ENCODE measurements at regions not wholly inside any gene's neighbourhood (a gene's known extent, or its start where the extent isn't known, plus 50 kb on each side); places are given as distances from the start of the nearest gene placed in this dataset.

DNA sequence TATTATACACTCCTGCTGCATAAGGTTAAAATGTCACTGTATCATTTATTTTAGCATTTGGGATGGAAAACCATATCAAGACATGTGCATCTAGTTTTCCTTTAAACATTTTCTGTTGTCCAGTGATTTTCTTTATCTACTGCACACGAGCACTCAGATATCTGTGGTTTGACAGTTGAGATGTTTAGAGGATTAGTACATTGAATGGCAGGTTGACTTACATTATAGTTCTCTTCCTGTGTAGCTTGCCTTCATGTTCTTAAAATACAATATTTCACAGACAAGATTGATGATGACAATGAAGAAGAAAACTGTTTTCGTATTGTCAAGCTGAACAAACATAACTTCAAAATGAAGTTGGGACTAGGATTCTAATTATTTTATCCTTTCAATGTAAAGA lies 2378.4 kb upstream of the WWC1 start:
- no peak overlapping the region for H3K27ac ChIP-seq (ENCODE audit: low read depth, low read length)
- no peaks in the 10 kb centered on the region for H3K4me1 ChIP-seq (ENCODE audit: control insufficient read depth, insufficient read depth, low read length)
- H3K36me3 ChIP-seq (ENCODE audit: control insufficient read depth, insufficient read depth, low read length): no peaks in the 10 kb centered on the region
- no peak overlapping the region for H3K9ac ChIP-seq (ENCODE audit: low read length)
- H3K27me3 ChIP-seq (ENCODE audit: control insufficient read depth, insufficient read depth, low read length): no peaks in the 10 kb centered on the region
- H3K4me3 ChIP-seq (ENCODE audit: low read depth, low read length): no peak overlapping the region
- peaks cover 13% of the 10 kb centered on the region for H3K9me3 ChIP-seq (ENCODE audit: control insufficient read depth, insufficient read depth, low read depth, low read length)

DNA sequence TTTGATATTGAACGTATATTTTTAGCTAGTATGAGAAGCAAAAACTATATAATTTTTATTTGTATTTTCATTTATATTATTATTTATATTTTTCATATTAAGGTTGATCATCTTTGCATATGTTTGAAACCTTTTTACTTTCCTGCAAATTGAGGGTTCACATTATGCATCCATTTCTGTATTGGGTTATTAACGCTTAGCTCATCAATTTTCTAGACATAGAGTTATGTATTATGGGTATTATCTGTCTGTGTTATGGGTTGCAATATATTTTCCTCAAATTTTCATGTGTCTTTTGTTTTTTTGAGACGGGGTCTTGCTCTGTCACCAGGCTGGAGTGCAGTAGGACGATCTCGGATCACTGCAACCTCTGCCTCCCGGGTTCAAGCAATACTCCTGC lies 2377.0 kb upstream of the WWC1 start:
- H3K9ac ChIP-seq (ENCODE audit: low read length): no peak overlapping the region
- H3K4me1 ChIP-seq (ENCODE audit: control insufficient read depth, insufficient read depth, low read length): no peaks in the 10 kb centered on the region
- peaks cover 11% of the 10 kb centered on the region; the same call in 1 of the 2 replicates for H3K9me3 ChIP-seq (ENCODE audit: control insufficient read depth, insufficient read depth, low read depth, low read length)
- H3K27ac ChIP-seq (ENCODE audit: low read depth, low read length): no peak overlapping the region
- H3K27me3 ChIP-seq (ENCODE audit: control insufficient read depth, insufficient read depth, low read length): no peaks in the 10 kb centered on the region
- H3K36me3 ChIP-seq (ENCODE audit: control insufficient read depth, insufficient read depth, low read length): no peaks in the 10 kb centered on the region
- no peak overlapping the region for H3K4me3 ChIP-seq (ENCODE audit: low read depth, low read length)

- Histone ChIP-seq H3K27me3 (ENCODE audit: control insufficient read depth, insufficient read depth, low read length) (no peaks in the 10 kb centered on the region), H3K4me1 (ENCODE audit: control insufficient read depth, insufficient read depth, low read length) (no peaks in the 10 kb centered on the region), H3K4me3 (ENCODE audit: low read depth, low read length) (no peak overlapping the region), H3K9ac (ENCODE audit: low read length) (no peak overlapping the region), H3K36me3 (ENCODE audit: control insufficient read depth, insufficient read depth, low read length) (no peaks in the 10 kb centered on the region), H3K9me3 (ENCODE audit: control insufficient read depth, insufficient read depth, low read depth, low read length) (0 out of 2 replicates have a peak, but pooled peaks cover 5% of the 10 kb centered on the region), H3K27ac (ENCODE audit: low read depth, low read length) (no peak overlapping the region)
Measured at GRCh38 chr5:165919196-165919595, 2372.2 kb upstream of the WWC1 start.

- Histone ChIP-seq H3K9me3 (ENCODE audit: control insufficient read depth, insufficient read depth, low read depth, low read length) (0 out of 2 replicates have a peak, but pooled peaks cover 5% of the 10 kb centered on the region), H3K27ac (ENCODE audit: low read depth, low read length) (no peak overlapping the region), H3K4me3 (ENCODE audit: low read depth, low read length) (no peak overlapping the region), H3K9ac (ENCODE audit: low read length) (no peak overlapping the region), H3K4me1 (ENCODE audit: control insufficient read depth, insufficient read depth, low read length) (no peaks in the 10 kb centered on the region), H3K36me3 (ENCODE audit: control insufficient read depth, insufficient read depth, low read length) (no peaks in the 10 kb centered on the region), H3K27me3 (ENCODE audit: control insufficient read depth, insufficient read depth, low read length) (no peaks in the 10 kb centered on the region)
Measured at GRCh38 chr5:165920655-165921054, 2370.8 kb upstream of the WWC1 start.

GRCh38 chr5:165928971-165929370 lies 2362.5 kb upstream of the WWC1 start:
- no peak overlapping the region for H3K4me3 ChIP-seq (ENCODE audit: low read depth, low read length)
- H3K4me1 ChIP-seq (ENCODE audit: control insufficient read depth, insufficient read depth, low read length): no peaks in the 10 kb centered on the region
- no peak overlapping the region for H3K9ac ChIP-seq (ENCODE audit: low read length)
- H3K27ac ChIP-seq (ENCODE audit: low read depth, low read length): no peak overlapping the region
- H3K27me3 ChIP-seq (ENCODE audit: control insufficient read depth, insufficient read depth, low read length): no peaks in the 10 kb centered on the region
- peaks cover 6% of the 10 kb centered on the region; the same call in 1 of the 2 replicates for H3K9me3 ChIP-seq (ENCODE audit: control insufficient read depth, insufficient read depth, low read depth, low read length)
- no peaks in the 10 kb centered on the region for H3K36me3 ChIP-seq (ENCODE audit: control insufficient read depth, insufficient read depth, low read length)

GRCh38 chr5:165940541-165940940 lies 2350.9 kb upstream of the WWC1 start:
- no peaks in the 10 kb centered on the region for H3K4me1 ChIP-seq (ENCODE audit: control insufficient read depth, insufficient read depth, low read length)
- no peaks in the 10 kb centered on the region for H3K9me3 ChIP-seq (ENCODE audit: control insufficient read depth, insufficient read depth, low read depth, low read length)
- H3K9ac ChIP-seq (ENCODE audit: low read length): no peak overlapping the region
- no peak overlapping the region for H3K27ac ChIP-seq (ENCODE audit: low read depth, low read length)
- no peaks in the 10 kb centered on the region for H3K27me3 ChIP-seq (ENCODE audit: control insufficient read depth, insufficient read depth, low read length)
- H3K36me3 ChIP-seq (ENCODE audit: control insufficient read depth, insufficient read depth, low read length): no peaks in the 10 kb centered on the region
- H3K4me3 ChIP-seq (ENCODE audit: low read depth, low read length): no peak overlapping the region

- no peaks in the 10 kb centered on the region for H3K9me3 ChIP-seq (ENCODE audit: control insufficient read depth, insufficient read depth, low read depth, low read length)
- no peaks in the 10 kb centered on the region for H3K27me3 ChIP-seq (ENCODE audit: control insufficient read depth, insufficient read depth, low read length)
- H3K4me3 ChIP-seq (ENCODE audit: low read depth, low read length): no peak overlapping the region
- H3K27ac ChIP-seq (ENCODE audit: low read depth, low read length): no peak overlapping the region
- no peaks in the 10 kb centered on the region for H3K36me3 ChIP-seq (ENCODE audit: control insufficient read depth, insufficient read depth, low read length)
- no peak overlapping the region for H3K9ac ChIP-seq (ENCODE audit: low read length)
- H3K4me1 ChIP-seq (ENCODE audit: control insufficient read depth, insufficient read depth, low read length): no peaks in the 10 kb centered on the region
Measured at GRCh38 chr5:165956854-165957253, 2334.6 kb upstream of the WWC1 start.

GRCh38 chr5:165981671-165982070 lies 2309.8 kb upstream of the WWC1 start:
- no peaks in the 10 kb centered on the region for H3K36me3 ChIP-seq (ENCODE audit: control insufficient read depth, insufficient read depth, low read length)
- no peak overlapping the region for H3K27ac ChIP-seq (ENCODE audit: low read depth, low read length)
- no peak overlapping the region for H3K4me3 ChIP-seq (ENCODE audit: low read depth, low read length)
- no peak overlapping the region for H3K9ac ChIP-seq (ENCODE audit: low read length)
- H3K27me3 ChIP-seq (ENCODE audit: control insufficient read depth, insufficient read depth, low read length): no peaks in the 10 kb centered on the region
- H3K9me3 ChIP-seq (ENCODE audit: control insufficient read depth, insufficient read depth, low read depth, low read length): no peaks in the 10 kb centered on the region
- no peaks in the 10 kb centered on the region for H3K4me1 ChIP-seq (ENCODE audit: control insufficient read depth, insufficient read depth, low read length)

DNA sequence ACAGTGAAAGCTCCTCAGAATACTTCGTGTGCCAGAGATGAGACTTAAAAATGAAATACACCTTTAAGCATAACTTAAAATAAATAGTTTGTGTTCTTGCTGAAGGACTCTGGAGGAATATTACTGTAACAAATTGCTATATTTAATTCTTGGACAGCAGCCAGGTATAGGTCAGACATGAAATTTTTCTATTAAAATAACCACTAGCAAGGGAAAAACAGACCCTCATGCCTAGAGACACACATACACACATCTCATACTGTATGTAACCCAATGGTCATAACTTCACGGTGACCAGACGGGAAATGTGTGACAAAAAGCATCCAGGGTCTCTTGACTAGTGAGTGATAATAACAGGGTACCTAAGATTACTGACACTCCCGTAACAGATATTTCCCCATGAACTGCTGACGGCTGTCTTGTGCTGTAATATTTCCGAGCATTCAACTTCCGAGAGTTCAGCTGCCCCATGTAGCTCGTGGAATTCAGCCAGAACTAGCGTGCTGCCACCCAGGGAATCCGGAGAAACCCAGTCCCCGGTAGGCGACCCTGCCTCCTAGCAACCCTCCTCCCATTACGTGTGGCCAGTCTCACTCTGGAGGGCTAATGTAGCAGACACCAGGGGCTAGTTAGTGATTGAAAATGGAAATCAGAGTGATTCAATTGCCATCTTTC lies 2295.1 kb upstream of the WWC1 start:
- no peaks in the 10 kb centered on the region for H3K36me3 ChIP-seq (ENCODE audit: control insufficient read depth, insufficient read depth, low read length)
- H3K9ac ChIP-seq (ENCODE audit: low read length): no peak overlapping the region
- no peak overlapping the region for H3K27ac ChIP-seq (ENCODE audit: low read depth, low read length)
- H3K4me1 ChIP-seq (ENCODE audit: control insufficient read depth, insufficient read depth, low read length): no peaks in the 10 kb centered on the region; the same call in 1 of the 2 replicates
- H3K27me3 ChIP-seq (ENCODE audit: control insufficient read depth, insufficient read depth, low read length): no peaks in the 10 kb centered on the region
- no peaks in the 10 kb centered on the region for H3K9me3 ChIP-seq (ENCODE audit: control insufficient read depth, insufficient read depth, low read depth, low read length)
- H3K4me3 ChIP-seq (ENCODE audit: low read depth, low read length): no peak overlapping the region

- Histone ChIP-seq H3K27ac (ENCODE audit: low read depth, low read length) (no peak overlapping the region), H3K9me3 (ENCODE audit: control insufficient read depth, insufficient read depth, low read depth, low read length) (no peaks in the 10 kb centered on the region), H3K4me3 (ENCODE audit: low read depth, low read length) (no peak overlapping the region), H3K9ac (ENCODE audit: low read length) (no peak overlapping the region), H3K4me1 (ENCODE audit: control insufficient read depth, insufficient read depth, low read length) (no peaks in the 10 kb centered on the region; the same call in 1 of the 2 replicates), H3K27me3 (ENCODE audit: control insufficient read depth, insufficient read depth, low read length) (no peaks in the 10 kb centered on the region), H3K36me3 (ENCODE audit: control insufficient read depth, insufficient read depth, low read length) (no peaks in the 10 kb centered on the region)
Measured at GRCh38 chr5:165999693-166000320, 2291.6 kb upstream of the WWC1 start.

- H3K36me3 ChIP-seq (ENCODE audit: control insufficient read depth, insufficient read depth, low read length): no peaks in the 10 kb centered on the region
- no peaks in the 10 kb centered on the region for H3K9me3 ChIP-seq (ENCODE audit: control insufficient read depth, insufficient read depth, low read depth, low read length)
- H3K27me3 ChIP-seq (ENCODE audit: control insufficient read depth, insufficient read depth, low read length): no peaks in the 10 kb centered on the region
- no peak overlapping the region for H3K27ac ChIP-seq (ENCODE audit: low read depth, low read length)
- no peak overlapping the region for H3K9ac ChIP-seq (ENCODE audit: low read length)
- H3K4me3 ChIP-seq (ENCODE audit: low read depth, low read length): no peak overlapping the region
- H3K4me1 ChIP-seq (ENCODE audit: control insufficient read depth, insufficient read depth, low read length): no peaks in the 10 kb centered on the region; the same call in 1 of the 2 replicates
Measured at GRCh38 chr5:166004006-166004405, 2287.4 kb upstream of the WWC1 start.
